ENCODE measurements at regions not wholly inside any gene's neighbourhood (a gene's known extent, or its start where the extent isn't known, plus 50 kb on each side); places are given as distances from the start of the nearest gene placed in this dataset.

GRCh38 chr2:120953843-120954584 is 218.3 kb downstream of the GLI2 start:
- no peak for DNase-seq (ENCODE audit: low spot score)

GRCh38 chr2:120954939-120955338 is 219.3 kb downstream of the GLI2 start:
- DNase-seq (ENCODE audit: low spot score): no peak

- DNase-seq (ENCODE audit: low spot score): no peak
Observed at GRCh38 chr2:120955427-120955826, 219.8 kb downstream of the GLI2 start.

- no peak for DNase-seq (ENCODE audit: low spot score)
Observed at GRCh38 chr2:120956486-120957156, 221.0 kb downstream of the GLI2 start.

GRCh38 chr2:120957905-120958304 is 222.2 kb downstream of the GLI2 start:
- DNase-seq (ENCODE audit: low spot score): no peak

GRCh38 chr2:120958623-120959366 is 223.1 kb downstream of the GLI2 start:
- DNase-seq (ENCODE audit: low spot score): no peak

- DNase-seq (ENCODE audit: low spot score): no peak
Observed at GRCh38 chr2:120959426-120959825, 223.8 kb downstream of the GLI2 start.

- no peak for DNase-seq (ENCODE audit: low spot score)
Observed at GRCh38 chr2:120960770-120961366, 225.2 kb downstream of the GLI2 start.

GRCh38 chr2:120961396-120961795 is 225.7 kb downstream of the GLI2 start:
- no peak for DNase-seq (ENCODE audit: low spot score)

- no peak for DNase-seq (ENCODE audit: low spot score)
Observed at GRCh38 chr2:120963997-120964705, 228.5 kb downstream of the GLI2 start.

GRCh38 chr2:120964819-120965218 is 229.2 kb downstream of the GLI2 start:
- no peak for DNase-seq (ENCODE audit: low spot score)

- no peak for DNase-seq (ENCODE audit: low spot score)
Observed at GRCh38 chr2:120966510-120967254, 231.0 kb downstream of the GLI2 start.

- no peak for DNase-seq (ENCODE audit: low spot score)
Observed at GRCh38 chr2:120968307-120969015, 232.8 kb downstream of the GLI2 start.

GRCh38 chr2:120969613-120970355 is 234.1 kb downstream of the GLI2 start:
- no peak for DNase-seq (ENCODE audit: low spot score)

GRCh38 chr2:120971866-120972265 is 236.2 kb downstream of the GLI2 start:
- DNase-seq (ENCODE audit: low spot score): no peak

GRCh38 chr2:120972286-120972685 is 236.6 kb downstream of the GLI2 start:
- no peak for DNase-seq (ENCODE audit: low spot score)

- no peak for DNase-seq (ENCODE audit: low spot score)
Observed at GRCh38 chr2:120973196-120973595, 237.5 kb downstream of the GLI2 start.

- DNase-seq (ENCODE audit: low spot score): no peak
Observed at GRCh38 chr2:120974950-120975349, 239.3 kb downstream of the GLI2 start.

- no peak for DNase-seq (ENCODE audit: low spot score)
Observed at GRCh38 chr2:120976501-120977307, 241.0 kb downstream of the GLI2 start.
